ENCODE measurements at regions not wholly inside any gene's neighbourhood (a gene's known extent, or its start where the extent isn't known, plus 50 kb on each side); places are given as distances from the start of the nearest gene placed in this dataset.

GRCh38 chr14:96153003-96153402 is 51.6 kb upstream of the BDKRB2 start:
- no peaks in the 10 kb centered on the region for H4K20me1 ChIP-seq (ENCODE audit: control insufficient read depth, insufficient read depth, insufficient read length)
- no peak for TF ChIP-seq CTCF (conservative IDR thresholded peaks at IDR 0.05)
- H3K79me1 ChIP-seq (ENCODE audit: insufficient read depth, low read depth, low read length, poor library complexity, severe bottlenecking), result no peaks in the 10 kb centered on the region
- H4K8ac ChIP-seq (replicated peaks; ENCODE audit: insufficient read length, low read depth, low read length), result no peak overlapping the region
- no peaks in the 10 kb centered on the region for H3K9me3 Mint-ChIP-seq
- H3K4me1 ChIP-seq (ENCODE audit: insufficient read depth, low read length), result no peaks in the 10 kb centered on the region
- no CpG with 5 or more reads among the region's 3 CpGs for WGBS (ENCODE audit: extremely low coverage, insufficient read length, low lambda C conversion rate)
- no peak overlapping the region for H4K91ac ChIP-seq (ENCODE audit: insufficient read length, low read depth, low read length)
- DNase-seq, result no peak
- no peaks in the 10 kb centered on the region for H3K23me2 ChIP-seq (ENCODE audit: insufficient read length, low read depth, low read length, poor library complexity, severe bottlenecking)
- H3K56ac ChIP-seq (ENCODE audit: insufficient read length, low read depth, low read length), result no peak overlapping the region
- no peak overlapping the region for H2BK20ac ChIP-seq (ENCODE audit: low read depth, low read length, poor library complexity, severe bottlenecking)
- no peaks in the 10 kb centered on the region for H3K9me3 ChIP-seq (ENCODE audit: control insufficient read depth, low read depth, low read length)
- H3T11ph ChIP-seq (ENCODE audit: low read length), result no peak overlapping the region
- no peak overlapping the region for H3K4ac ChIP-seq (ENCODE audit: low read depth, low read length)
- no peak overlapping the region for H2BK15ac ChIP-seq (ENCODE audit: low read depth, low read length)
- no peak overlapping the region for H2AK5ac ChIP-seq (ENCODE audit: insufficient read length, low read length)
- no peaks in the 10 kb centered on the region for H3K36me3 Mint-ChIP-seq (ENCODE audit: insufficient read depth in 1 of 3, low read depth in 3 of 3)
- no peak overlapping the region for H2AFZ ChIP-seq (ENCODE audit: low read length)
- H3K4me1 Mint-ChIP-seq, result no peaks in the 10 kb centered on the region
- no peak overlapping the region for H3K23ac ChIP-seq (ENCODE audit: insufficient read length, low read depth, low read length)
- H4K5ac ChIP-seq (ENCODE audit: insufficient read length, low read depth, low read length), result no peak overlapping the region
- H3K4me2 ChIP-seq (ENCODE audit: insufficient read depth, insufficient read length, low read length), result no peak overlapping the region
- H3K27ac ChIP-seq (ENCODE audit: insufficient read length, low read depth, low read length), result no peak overlapping the region
- no peak overlapping the region for H3K9ac ChIP-seq (ENCODE audit: extremely low read depth, insufficient read length, low read length)
- H2BK5ac ChIP-seq (ENCODE audit: insufficient read length, low read length), result no peak overlapping the region
- H3K27me3 ChIP-seq (ENCODE audit: insufficient read depth, low read length), result no peaks in the 10 kb centered on the region
- H3K27ac Mint-ChIP-seq, result no peak overlapping the region
- H3K18ac ChIP-seq (ENCODE audit: insufficient read length, low read depth, low read length), result no peak overlapping the region
- no peak overlapping the region for H2BK12ac ChIP-seq (ENCODE audit: insufficient read length, low read depth, low read length)
- H3K27me3 Mint-ChIP-seq (ENCODE audit: low read depth), result no peaks in the 10 kb centered on the region; the same call in none of the 2 replicates
- H3K4me3 Mint-ChIP-seq, result no peak overlapping the region
- no peak overlapping the region for H3K14ac ChIP-seq (ENCODE audit: insufficient read depth, low read length)
- H3K79me2 ChIP-seq (ENCODE audit: insufficient read depth, low read length), result no peaks in the 10 kb centered on the region; the same call in 1 of the 2 replicates
- no peak overlapping the region for H2BK120ac ChIP-seq (ENCODE audit: low read depth, low read length, poor library complexity, severe bottlenecking)

Data from H9 (cell line).